Smooth muscle cell (in vitro differentiated cells): ENCODE measurements at regions not wholly inside any gene's neighbourhood (a gene's known extent, or its start where the extent isn't known, plus 50 kb on each side); places are given as distances from the start of the nearest gene placed in this dataset.

Source experiments
- DNase-seq: peaks from one replicate; lab custom pipeline; 2025; ENCODE audit not compliant: unreplicated experiment; lab: John Stamatoyannopoulos, UW
- H2AFZ ChIP-seq: fragments of 200-600 bp; sonication (generic); 2 replicates; pipeline ENCODE4 v1.6.0; 2016; ENCODE audit warnings: antibody characterized with exemption, low read depth, mild to moderate bottlenecking
- H3F3A ChIP-seq: fragments of 200-600 bp; sonication (generic); 2 replicates; pipeline ENCODE4 v1.6.0; 2017; ENCODE audit warnings: antibody characterized with exemption, low read depth
- H3K27ac ChIP-seq: fragments of 200-600 bp; sonication (generic); 2 replicates; pipeline ENCODE4 v1.5.1; 2016; ENCODE audit warnings: low read depth, mild to moderate bottlenecking
- H3K27me3 ChIP-seq: fragments of 200-600 bp; sonication (generic); 2 replicates; pipeline ENCODE4 v1.6.1; 2016; ENCODE audit warnings: low read depth, mild to moderate bottlenecking
- H3K36me3 ChIP-seq: fragments of 200-600 bp; sonication (generic); 2 replicates; pipeline ENCODE4 v1.5.1; 2016; ENCODE audit warnings: low read depth
- H3K4me1 ChIP-seq: fragments of 200-600 bp; sonication (generic); 2 replicates; pipeline ENCODE4 v1.5.1; 2016; ENCODE audit warnings: low read depth
- H3K4me2 ChIP-seq: fragments of 200-600 bp; sonication (generic); 2 replicates; pipeline ENCODE4 v1.6.0; 2016; ENCODE audit warnings: mild to moderate bottlenecking
- H3K4me3 ChIP-seq: fragments of 200-600 bp; sonication (generic); 2 replicates; pipeline ENCODE4 v1.5.1; 2016; ENCODE audit warnings: mild to moderate bottlenecking
- H3K79me2 ChIP-seq: fragments of 200-600 bp; sonication (generic); 2 replicates; pipeline ENCODE4 v1.6.0; 2016; ENCODE audit warnings: low read depth, mild to moderate bottlenecking
- H3K9ac ChIP-seq: fragments of 200-600 bp; sonication (generic); 2 replicates; pipeline ENCODE4 v1.6.0; 2016; ENCODE audit warnings: low read depth
- H3K9me3 ChIP-seq: fragments of 200-600 bp; sonication (generic); replicated peaks from 2 replicates; pipeline ENCODE4 v1.5.1; 2016; ENCODE audit warnings: low read depth
- H4K20me1 ChIP-seq: fragments of 200-600 bp; sonication (generic); 2 replicates; pipeline ENCODE4 v1.6.0; 2016; ENCODE audit warnings: low read depth
- WGBS: methylation state at CpG from one replicate; pipeline ENCODE4 v1.1.7; 2016; ENCODE audit warnings: low lambda C conversion rate; 5-methylcytosine and 5-hydroxymethylcytosine counted together
- TF ChIP-seq, protein P1 (sequence below): fragments of 200-600 bp; sonication (generic); IDR thresholded peaks from 2 replicates; pipeline ENCODE4 v1.5.1; 2017; ENCODE audit warnings: borderline replicate concordance, mild to moderate bottlenecking, antibody characterized with exemption; ENCODE audit not compliant: insufficient read depth, poor library complexity, severe bottlenecking

DNA sequence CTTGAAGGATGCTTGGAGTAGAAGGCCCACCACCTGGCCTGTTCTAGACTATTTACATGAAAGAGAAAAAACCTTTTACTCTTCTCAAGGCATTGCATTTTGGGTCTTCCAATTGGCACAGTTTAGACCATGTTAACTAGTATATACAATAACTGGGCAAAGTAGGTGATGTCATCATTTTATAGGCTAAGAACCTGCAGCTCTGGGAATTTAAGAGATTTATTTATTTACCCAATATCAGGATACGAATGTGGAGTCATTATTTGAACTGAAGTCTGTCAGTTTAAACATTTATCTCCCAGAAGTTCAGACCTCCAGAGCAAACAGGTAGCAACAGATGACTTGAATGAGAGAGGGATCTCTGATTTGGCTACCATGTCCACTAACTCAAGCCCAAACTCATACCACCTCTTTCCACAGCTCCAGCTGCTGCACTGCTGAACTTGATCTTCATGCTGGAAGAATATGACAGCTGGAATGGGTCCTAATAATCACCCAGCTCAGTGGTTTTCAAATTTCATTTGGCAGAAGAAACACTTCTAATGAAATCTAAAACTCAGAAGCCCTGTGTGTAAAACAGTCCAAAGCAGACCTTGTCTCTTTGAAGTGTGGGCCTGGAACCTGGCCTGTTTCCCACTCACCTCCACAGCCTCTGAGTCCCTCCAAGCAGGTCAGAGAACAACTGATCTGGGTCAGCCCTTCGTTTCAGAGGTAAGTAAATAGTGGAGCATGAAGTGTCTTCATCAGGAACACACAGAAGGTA is 179.2 kb downstream of the EMP1 start:
- no peaks in the 10 kb centered on the region for H3F3A ChIP-seq
- H3K36me3 ChIP-seq: no peaks in the 10 kb centered on the region
- H3K27me3 ChIP-seq: no peaks in the 10 kb centered on the region
- H3K9me3 ChIP-seq: no peaks in the 10 kb centered on the region
- H2AFZ ChIP-seq: no peak overlapping the region
- H3K4me3 ChIP-seq: no peak overlapping the region
- H4K20me1 ChIP-seq: no peaks in the 10 kb centered on the region
- no peaks in the 10 kb centered on the region for H3K4me1 ChIP-seq
- WGBS: 94% methylated on average over 2 of the region's 2 CpGs
- DNase-seq: no peak
- H3K9ac ChIP-seq: no peak overlapping the region
- TF ChIP-seq, protein P1, sequence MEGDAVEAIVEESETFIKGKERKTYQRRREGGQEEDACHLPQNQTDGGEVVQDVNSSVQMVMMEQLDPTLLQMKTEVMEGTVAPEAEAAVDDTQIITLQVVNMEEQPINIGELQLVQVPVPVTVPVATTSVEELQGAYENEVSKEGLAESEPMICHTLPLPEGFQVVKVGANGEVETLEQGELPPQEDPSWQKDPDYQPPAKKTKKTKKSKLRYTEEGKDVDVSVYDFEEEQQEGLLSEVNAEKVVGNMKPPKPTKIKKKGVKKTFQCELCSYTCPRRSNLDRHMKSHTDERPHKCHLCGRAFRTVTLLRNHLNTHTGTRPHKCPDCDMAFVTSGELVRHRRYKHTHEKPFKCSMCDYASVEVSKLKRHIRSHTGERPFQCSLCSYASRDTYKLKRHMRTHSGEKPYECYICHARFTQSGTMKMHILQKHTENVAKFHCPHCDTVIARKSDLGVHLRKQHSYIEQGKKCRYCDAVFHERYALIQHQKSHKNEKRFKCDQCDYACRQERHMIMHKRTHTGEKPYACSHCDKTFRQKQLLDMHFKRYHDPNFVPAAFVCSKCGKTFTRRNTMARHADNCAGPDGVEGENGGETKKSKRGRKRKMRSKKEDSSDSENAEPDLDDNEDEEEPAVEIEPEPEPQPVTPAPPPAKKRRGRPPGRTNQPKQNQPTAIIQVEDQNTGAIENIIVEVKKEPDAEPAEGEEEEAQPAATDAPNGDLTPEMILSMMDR: no peak
- no peaks in the 10 kb centered on the region for H3K79me2 ChIP-seq
- no peak overlapping the region for H3K4me2 ChIP-seq
- H3K27ac ChIP-seq: no peak overlapping the region

DNA sequence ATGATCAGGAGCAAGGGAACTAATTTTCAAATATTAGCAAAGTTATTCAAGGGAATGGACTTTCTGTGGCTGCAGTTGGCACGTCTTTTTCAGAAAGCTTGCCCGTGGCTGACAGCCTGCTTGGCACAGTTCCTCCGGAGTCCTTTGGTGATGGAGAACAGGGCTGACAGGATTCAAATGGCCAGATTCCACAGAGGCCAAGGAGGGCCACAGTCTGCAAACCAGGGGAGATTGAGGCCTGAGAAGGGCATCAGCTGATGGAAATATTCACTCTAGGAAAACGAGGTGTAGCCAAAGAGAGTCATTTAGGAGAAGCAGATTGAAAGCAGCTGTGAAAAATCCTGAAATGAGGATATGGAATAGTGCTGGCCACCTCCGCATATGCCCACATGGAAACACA is 178.3 kb downstream of the EMP1 start:
- no peak overlapping the region for H3K27ac ChIP-seq
- H2AFZ ChIP-seq: no peak overlapping the region
- no peaks in the 10 kb centered on the region for H3F3A ChIP-seq
- no peak overlapping the region for H3K4me2 ChIP-seq
- no peak for DNase-seq
- no peaks in the 10 kb centered on the region for H3K79me2 ChIP-seq
- no peak overlapping the region for H3K9ac ChIP-seq
- no peaks in the 10 kb centered on the region for H3K36me3 ChIP-seq
- H3K27me3 ChIP-seq: no peaks in the 10 kb centered on the region
- no peaks in the 10 kb centered on the region for H3K9me3 ChIP-seq
- no peak overlapping the region for H3K4me3 ChIP-seq
- TF ChIP-seq, protein P1: no peak
- H3K4me1 ChIP-seq: peaks cover 3% of the 10 kb centered on the region
- no peaks in the 10 kb centered on the region for H4K20me1 ChIP-seq
- WGBS: 87% methylated on average over 5 of the region's 5 CpGs

GRCh38 chr12:13373803-13374202 is 177.3 kb downstream of the EMP1 start:
- WGBS: 87% methylated on average over 2 of the region's 2 CpGs

More at GRCh38 chr12:13373803-13374202, 177.3 kb downstream of the EMP1 start:
- no peak overlapping the region for H3K9ac ChIP-seq
- no peaks in the 10 kb centered on the region for H3K27me3 ChIP-seq
- no peak overlapping the region for H2AFZ ChIP-seq
- DNase-seq: no peak
- H4K20me1 ChIP-seq: no peaks in the 10 kb centered on the region
- H3K4me3 ChIP-seq: no peak overlapping the region
- H3K79me2 ChIP-seq: no peaks in the 10 kb centered on the region
- no peaks in the 10 kb centered on the region for H3K9me3 ChIP-seq
- TF ChIP-seq, protein P1: no peak
- no peak overlapping the region for H3K4me2 ChIP-seq
- no peak overlapping the region for H3K27ac ChIP-seq
- peaks cover 10% of the 10 kb centered on the region for H3K4me1 ChIP-seq
- no peaks in the 10 kb centered on the region for H3F3A ChIP-seq
- H3K36me3 ChIP-seq: no peaks in the 10 kb centered on the region
